Prostate gland (tissue), 2 donors: ENCODE measurements at regions not wholly inside any gene's neighbourhood (a gene's known extent, or its start where the extent isn't known, plus 50 kb on each side); places are given as distances from the start of the nearest gene placed in this dataset.

ENCODE experiments used
- CTCF ChIP-seq, 4 experiments: fragments of 200-600 bp in 2 of 4; fragments of 450-650 bp in 2 of 4; sonication (generic) in 2 of 4; IDR thresholded peaks; 1 replicate in 3 of 4; 2 replicates in 1 of 4; pipeline ENCODE4 v1.5.1; 2016 to 2019; ENCODE audit warnings: antibody characterized with exemption in 4 of 4, mild to moderate bottlenecking in 2 of 4, moderate library complexity in 2 of 4
- POLR2A ChIP-seq: fragments of 450-650 bp; IDR thresholded peaks from one replicate; pipeline ENCODE4 v1.6.1; 2016; ENCODE audit warnings: antibody characterized with exemption, mild to moderate bottlenecking

GRCh38 chr6:84872996-84873723, 108.8 kb upstream of the TBX18 start:
- TF ChIP-seq CTCF (IDR thresholded peaks at IDR 0.05), result no peak
- TF ChIP-seq POLR2A, result no peak
